ENCODE measurements at regions not wholly inside any gene's neighbourhood (a gene's known extent, or its start where the extent isn't known, plus 50 kb on each side); places are given as distances from the start of the nearest gene placed in this dataset.

DNA sequence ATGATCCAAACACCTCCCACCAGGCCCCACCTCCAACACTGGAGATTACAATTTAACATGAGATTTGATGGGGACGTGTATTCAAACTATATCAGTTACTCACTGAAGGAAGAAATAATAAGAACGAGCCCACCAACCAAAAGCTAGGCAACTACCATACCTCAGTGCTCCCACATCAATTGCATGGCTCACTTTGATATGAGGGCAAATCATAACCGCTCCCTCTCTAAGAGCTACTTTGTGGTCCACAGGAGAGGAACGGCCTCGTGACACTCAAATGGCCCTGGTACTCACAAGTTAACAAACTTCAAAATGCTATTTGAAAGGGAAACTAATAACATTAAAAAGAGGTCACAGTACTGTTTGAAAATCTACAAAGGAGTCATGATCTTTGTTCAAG lies 170.7 kb upstream of the SLC7A11 start:
- Mint-ChIP-seq H3K27me3 (no peaks in the 10 kb centered on the region), H3K4me1 (ENCODE audit: low read depth) (peaks cover 26% of the 10 kb centered on the region)

DNA sequence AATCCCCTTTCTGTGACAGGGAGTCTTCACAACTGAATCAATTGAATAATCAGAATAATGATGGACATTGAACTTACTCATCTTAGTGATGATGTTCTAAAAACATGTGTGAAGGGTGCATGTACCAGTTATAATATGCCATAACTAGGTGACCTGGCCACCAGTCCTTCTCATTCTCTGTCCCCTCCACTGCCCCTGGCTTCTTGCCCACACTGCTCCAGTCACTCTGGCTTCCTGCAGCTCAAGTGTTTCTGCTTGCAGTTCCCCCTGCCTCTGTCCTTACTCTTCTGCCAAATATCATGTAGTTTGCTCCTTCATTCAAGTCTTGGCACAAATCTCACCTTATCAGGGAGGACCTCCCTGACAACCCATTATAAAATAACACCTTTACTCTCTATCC lies 168.1 kb upstream of the SLC7A11 start:
- Mint-ChIP-seq H3K27me3 (no peaks in the 10 kb centered on the region), H3K4me3 (no peak overlapping the region), H3K4me1 (ENCODE audit: low read depth) (peaks cover 46% of the 10 kb centered on the region), H3K27ac (no peak overlapping the region), H3K36me3 (ENCODE audit: low read depth) (no peaks in the 10 kb centered on the region), H3K9me3 (no peaks in the 10 kb centered on the region)
- intact Hi-C loops (cut with micrococcal nuclease), result no loop called here

More for the DNA sequence above, 170.7 kb upstream of the SLC7A11 start:
- no peak overlapping the region for H3K4me3 Mint-ChIP-seq
- H3K36me3 Mint-ChIP-seq (ENCODE audit: low read depth), result no peaks in the 10 kb centered on the region
- no peak overlapping the region for H3K27ac Mint-ChIP-seq
- intact Hi-C loops (cut with micrococcal nuclease), result no loop called here
- no peaks in the 10 kb centered on the region for H3K9me3 Mint-ChIP-seq

DNA sequence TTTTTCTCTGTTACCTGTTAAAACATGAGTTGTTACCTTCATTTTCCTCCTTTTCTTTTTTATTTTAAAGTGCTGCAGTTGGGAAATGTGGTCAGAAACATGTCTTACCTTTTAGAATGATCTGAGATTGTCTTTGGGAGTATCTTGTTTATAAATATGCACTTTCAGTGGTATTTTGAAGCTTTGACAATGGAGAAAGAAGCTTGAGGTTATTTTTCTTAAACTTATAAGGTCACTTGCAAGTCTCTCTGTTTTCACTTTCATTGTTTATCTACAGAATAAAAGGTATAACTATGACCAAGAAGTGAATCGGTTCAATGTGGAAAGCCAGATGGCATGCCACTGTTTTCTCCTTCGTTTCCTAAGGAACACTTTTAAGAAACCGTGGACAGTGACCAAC lies 167.5 kb upstream of the SLC7A11 start:
- Mint-ChIP-seq H3K4me1 (ENCODE audit: low read depth) (peaks cover 52% of the 10 kb centered on the region), H3K36me3 (ENCODE audit: low read depth) (no peaks in the 10 kb centered on the region), H3K9me3 (no peaks in the 10 kb centered on the region), H3K27ac (no peak overlapping the region), H3K27me3 (no peaks in the 10 kb centered on the region), H3K4me3 (no peak overlapping the region)
- intact Hi-C loops (cut with micrococcal nuclease), result loop anchor here (5.0 to 10.0 kb wide), 2 partner anchors 85 to 102 kb away; no protein-coding TSS in a partner anchor

DNA sequence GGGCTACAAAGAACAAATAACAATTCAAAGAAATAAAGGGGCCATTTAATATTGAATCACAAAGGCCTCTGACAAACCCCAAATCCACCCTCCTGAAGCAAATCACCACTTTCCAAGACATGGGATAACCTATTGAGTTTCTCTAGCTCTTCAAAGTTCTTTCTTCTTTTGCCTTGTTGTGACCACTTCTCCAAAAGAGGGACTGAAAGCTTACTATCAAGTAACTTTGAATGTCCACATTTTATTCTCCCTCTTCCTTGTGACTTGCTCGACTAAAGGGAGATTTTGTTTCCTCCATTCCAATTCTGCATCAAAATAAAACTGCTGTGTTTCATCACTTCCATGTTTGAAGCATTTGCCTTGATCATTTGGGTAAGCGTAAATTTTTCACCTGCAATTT lies 166.6 kb upstream of the SLC7A11 start:
- intact Hi-C loops (cut with micrococcal nuclease), result loop anchor here (5.0 to 10.0 kb wide), 2 partner anchors 86 to 101 kb away; no protein-coding TSS in a partner anchor
- Mint-ChIP-seq H3K36me3 (ENCODE audit: low read depth) (no peaks in the 10 kb centered on the region), H3K9me3 (no peaks in the 10 kb centered on the region), H3K4me1 (ENCODE audit: low read depth) (peaks cover 54% of the 10 kb centered on the region), H3K27me3 (no peaks in the 10 kb centered on the region), H3K4me3 (no peak overlapping the region), H3K27ac (peak overlapping the region; percentile 55)

DNA sequence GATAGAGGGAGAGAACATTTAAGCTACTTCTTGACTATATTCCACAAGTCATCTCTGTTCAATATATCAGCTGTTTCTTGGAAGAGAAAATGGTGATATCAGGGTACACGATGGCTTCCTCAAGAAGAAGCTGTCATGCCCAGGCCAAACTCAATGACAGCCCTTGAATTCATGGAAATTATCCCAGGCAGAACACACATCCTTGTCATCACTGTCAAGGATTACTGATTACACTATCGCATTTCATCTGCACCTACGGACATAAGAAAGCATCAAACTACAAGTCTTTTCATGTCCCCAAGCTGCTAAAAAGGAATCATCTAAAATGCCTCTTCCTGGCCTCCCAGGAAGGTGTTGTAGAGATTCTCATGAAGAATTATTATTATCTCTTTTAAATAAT lies 165.2 kb upstream of the SLC7A11 start:
- intact Hi-C loops (cut with micrococcal nuclease), result loop anchor here (2.0 to 10.0 kb wide), 3 partner anchors 15 to 100 kb away; no protein-coding TSS in a partner anchor

DNA sequence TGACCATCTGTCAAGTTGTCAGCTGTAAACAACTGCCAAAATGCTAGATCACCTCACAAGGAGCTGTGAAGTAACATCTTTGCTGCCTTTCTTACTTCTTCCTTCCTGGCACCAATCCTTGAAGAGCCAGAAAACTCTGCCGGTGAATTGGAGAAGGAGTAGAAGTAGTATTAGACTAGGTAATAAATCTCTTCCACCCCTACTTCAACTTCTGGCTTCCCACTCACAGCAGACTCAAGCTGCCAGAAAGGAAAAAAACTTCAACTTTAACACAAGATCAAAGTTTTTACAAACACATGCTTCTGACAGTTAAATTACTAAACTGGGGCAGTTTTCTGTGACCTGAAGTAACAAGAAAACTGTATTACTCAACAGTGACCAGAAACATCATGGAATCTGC lies 164.7 kb upstream of the SLC7A11 start:
- Mint-ChIP-seq H3K4me1 (ENCODE audit: low read depth) (peaks cover 52% of the 10 kb centered on the region), H3K27ac (peak overlapping the region; percentile 87), H3K27me3 (no peaks in the 10 kb centered on the region), H3K4me3 (no peak overlapping the region), H3K36me3 (ENCODE audit: low read depth) (peaks cover 8% of the 10 kb centered on the region), H3K9me3 (peaks cover 9% of the 10 kb centered on the region)
- intact Hi-C loops (cut with micrococcal nuclease), result loop anchor here (2.0 to 10.0 kb wide), 3 partner anchors 14 to 100 kb away; no protein-coding TSS in a partner anchor

More for the DNA sequence above, 165.2 kb upstream of the SLC7A11 start:
- Mint-ChIP-seq H3K36me3 (ENCODE audit: low read depth) (peaks cover 4% of the 10 kb centered on the region), H3K27ac (peak overlapping the region; percentile 87), H3K27me3 (no peaks in the 10 kb centered on the region), H3K4me1 (ENCODE audit: low read depth) (peaks cover 51% of the 10 kb centered on the region), H3K4me3 (no peak overlapping the region), H3K9me3 (peaks cover 4% of the 10 kb centered on the region)

DNA sequence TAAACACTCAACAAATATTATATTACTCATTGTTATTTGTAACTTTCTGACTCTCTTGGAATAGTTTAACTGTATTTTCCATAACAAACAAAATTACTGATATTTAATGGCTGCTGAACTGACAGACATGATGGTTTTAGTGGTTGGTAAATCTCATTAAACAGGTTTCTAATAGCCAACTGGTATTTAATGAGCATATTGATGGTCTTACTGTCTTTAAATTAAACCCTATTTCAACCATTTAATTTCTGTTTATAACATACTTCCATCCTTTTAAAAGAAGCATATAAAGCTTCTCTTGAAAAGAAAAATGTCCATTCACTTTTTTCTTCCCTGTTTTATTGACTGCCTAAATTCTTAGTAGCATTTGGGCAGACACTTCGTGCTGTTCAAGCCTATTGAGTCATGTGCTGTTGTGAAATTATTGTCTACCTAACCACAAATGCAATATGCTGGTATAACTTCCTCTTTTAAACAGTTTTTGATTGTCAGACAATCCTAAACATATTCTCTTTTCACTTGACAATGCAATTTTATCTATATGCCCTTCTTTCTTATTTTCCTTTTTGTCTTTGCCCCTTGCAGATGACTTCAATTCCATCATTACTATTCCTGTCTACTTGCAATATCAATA lies 163.9 kb upstream of the SLC7A11 start:
- H3K36me3 Mint-ChIP-seq (ENCODE audit: low read depth), result peaks cover 8% of the 10 kb centered on the region
- H3K4me3 Mint-ChIP-seq, result peak overlapping the region; percentile 14
- peak overlapping the region; percentile 87 for H3K27ac Mint-ChIP-seq
- peaks cover 52% of the 10 kb centered on the region for H3K4me1 Mint-ChIP-seq (ENCODE audit: low read depth)
- peaks cover 9% of the 10 kb centered on the region for H3K9me3 Mint-ChIP-seq
- intact Hi-C loops (cut with micrococcal nuclease), result loop anchor here (2.0 to 10.0 kb wide), 3 partner anchors 13 to 99 kb away; no protein-coding TSS in a partner anchor
- H3K27me3 Mint-ChIP-seq, result no peaks in the 10 kb centered on the region

DNA sequence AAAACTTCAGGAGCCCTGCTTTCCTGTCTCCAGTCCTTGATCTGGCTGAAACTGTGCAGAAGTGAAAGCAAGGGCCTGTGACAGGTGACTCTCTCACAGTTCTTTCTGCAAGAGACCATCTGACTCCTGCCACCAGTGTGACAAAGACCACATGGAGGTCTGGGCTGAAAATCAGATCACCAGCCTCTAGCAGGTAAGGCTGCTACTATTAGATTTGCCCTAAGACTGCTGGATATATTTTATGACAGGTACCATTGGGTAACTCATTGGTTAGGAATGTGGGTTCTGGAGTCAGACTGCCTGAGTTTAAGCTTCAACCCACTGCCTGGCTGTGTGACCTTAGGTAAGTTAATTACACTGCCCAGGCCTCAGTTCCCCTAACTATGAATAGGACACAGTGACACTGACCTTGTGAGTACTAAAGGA lies 163.3 kb upstream of the SLC7A11 start:
- Mint-ChIP-seq H3K27ac (peak overlapping the region; percentile 87), H3K4me3 (no peak overlapping the region), H3K27me3 (no peaks in the 10 kb centered on the region), H3K36me3 (ENCODE audit: low read depth) (peaks cover 8% of the 10 kb centered on the region), H3K4me1 (ENCODE audit: low read depth) (peaks cover 54% of the 10 kb centered on the region), H3K9me3 (peaks cover 9% of the 10 kb centered on the region)
- intact Hi-C loops (cut with micrococcal nuclease), result loop anchor here (5.0 to 10.0 kb wide), 2 partner anchors 89 to 98 kb away; no protein-coding TSS in a partner anchor

DNA sequence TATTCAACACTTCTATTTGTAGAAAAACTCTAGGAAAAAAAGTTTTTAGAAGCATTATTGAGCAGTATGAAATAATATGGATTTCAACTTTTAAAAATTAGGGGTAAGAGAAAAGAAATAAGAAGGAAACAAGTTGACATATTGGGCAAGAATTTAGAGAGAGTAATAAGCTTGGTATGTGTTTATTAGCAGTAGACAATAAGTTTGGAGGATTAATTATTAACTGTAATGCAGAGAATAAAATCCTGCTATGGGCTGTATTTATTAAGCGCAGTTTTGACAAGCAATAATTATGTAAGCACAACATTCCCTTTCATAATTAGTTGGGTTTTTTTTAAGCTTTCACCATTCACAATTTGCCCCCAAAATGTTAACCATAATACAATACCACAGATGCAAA lies 162.7 kb upstream of the SLC7A11 start:
- intact Hi-C loops (cut with micrococcal nuclease), result loop anchor here (5.0 to 10.0 kb wide), 2 partner anchors 90 to 98 kb away; no protein-coding TSS in a partner anchor
- peaks cover 56% of the 10 kb centered on the region for H3K4me1 Mint-ChIP-seq (ENCODE audit: low read depth)
- no peaks in the 10 kb centered on the region for H3K27me3 Mint-ChIP-seq

DNA sequence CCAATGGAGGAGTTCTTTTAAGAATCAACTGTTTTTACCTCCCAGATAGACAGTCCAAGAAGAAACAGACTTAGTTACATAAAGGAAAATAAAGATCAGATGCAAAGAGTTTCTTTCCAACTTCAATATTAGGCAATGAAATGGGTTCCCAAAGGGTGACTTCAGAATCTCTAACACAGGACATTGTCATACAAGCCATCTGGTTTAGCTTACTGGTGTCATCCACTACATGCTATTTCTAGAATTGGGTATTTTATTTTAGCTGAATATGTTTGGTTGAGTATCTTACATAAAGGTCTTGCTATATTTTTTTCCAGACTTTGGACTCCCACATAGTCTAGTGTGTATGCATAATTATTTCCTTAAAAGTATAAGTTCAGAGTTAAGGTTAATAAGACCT lies 162.1 kb upstream of the SLC7A11 start:
- Mint-ChIP-seq H3K9me3 (peaks cover 9% of the 10 kb centered on the region), H3K27ac (peak overlapping the region; percentile 87), H3K27me3 (no peaks in the 10 kb centered on the region), H3K4me1 (ENCODE audit: low read depth) (peaks cover 57% of the 10 kb centered on the region), H3K4me3 (no peak overlapping the region), H3K36me3 (ENCODE audit: low read depth) (peaks cover 8% of the 10 kb centered on the region)
- intact Hi-C loops (cut with micrococcal nuclease), result loop anchor here (10.0 kb wide), 1 partner anchor 91 kb away; no protein-coding TSS in a partner anchor

More for the DNA sequence above, 162.7 kb upstream of the SLC7A11 start:
- H3K9me3 Mint-ChIP-seq, result peaks cover 9% of the 10 kb centered on the region
- no peak overlapping the region for H3K4me3 Mint-ChIP-seq
- H3K36me3 Mint-ChIP-seq (ENCODE audit: low read depth), result peaks cover 8% of the 10 kb centered on the region
- peak overlapping the region; percentile 87 for H3K27ac Mint-ChIP-seq

DNA sequence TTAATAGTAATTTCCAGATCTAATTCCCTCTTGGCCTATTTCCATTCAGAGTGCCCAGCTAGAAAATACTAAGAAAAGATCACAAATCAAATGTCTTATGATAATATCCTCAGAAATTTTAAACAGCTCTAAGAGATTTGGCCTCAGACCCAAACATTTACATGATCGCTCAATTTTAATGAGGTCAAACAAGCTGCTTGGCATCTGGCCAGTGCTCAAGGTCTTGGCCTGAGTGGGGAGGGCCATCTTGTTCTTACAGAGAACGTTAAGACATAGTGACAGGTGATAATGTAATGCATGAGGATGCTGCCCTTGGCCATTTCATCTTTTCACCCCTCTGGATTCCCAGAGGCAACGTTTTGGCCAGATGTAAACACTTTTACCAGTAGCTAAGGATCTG lies 159.2 kb upstream of the SLC7A11 start:
- Mint-ChIP-seq H3K27ac (no peak overlapping the region), H3K4me1 (ENCODE audit: low read depth) (peaks cover 49% of the 10 kb centered on the region), H3K4me3 (no peak overlapping the region), H3K9me3 (peaks cover 9% of the 10 kb centered on the region), H3K36me3 (ENCODE audit: low read depth) (peaks cover 8% of the 10 kb centered on the region), H3K27me3 (no peaks in the 10 kb centered on the region)
- intact Hi-C loops (cut with micrococcal nuclease), result loop anchor here (10.0 kb wide), 1 partner anchor 93 kb away; no protein-coding TSS in a partner anchor

DNA sequence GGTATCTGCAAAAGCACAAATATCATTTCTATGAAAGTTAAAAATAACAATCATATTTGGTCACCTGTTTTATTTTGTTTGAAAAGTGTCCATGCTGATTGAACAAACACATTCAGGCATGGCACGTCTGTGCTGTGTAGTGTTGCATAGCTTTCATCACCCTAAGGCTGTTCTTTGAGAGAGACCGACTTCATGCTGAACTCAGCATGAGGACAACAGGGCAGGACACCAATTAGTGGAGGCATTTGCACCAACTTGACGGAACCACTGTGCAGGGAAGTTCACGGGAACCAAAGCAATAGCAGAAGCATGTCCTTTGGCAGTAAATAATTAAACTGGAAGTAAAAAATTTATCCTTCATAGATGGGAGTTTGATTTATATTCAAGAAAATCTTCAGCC lies 158.4 kb upstream of the SLC7A11 start:
- H3K4me1 Mint-ChIP-seq (ENCODE audit: low read depth), result peaks cover 53% of the 10 kb centered on the region
- H3K36me3 Mint-ChIP-seq (ENCODE audit: low read depth), result peaks cover 8% of the 10 kb centered on the region
- H3K27ac Mint-ChIP-seq, result peak overlapping the region; percentile 75
- intact Hi-C loops (cut with micrococcal nuclease), result loop anchor here (10.0 kb wide), 1 partner anchor 94 kb away; no protein-coding TSS in a partner anchor
- no peak overlapping the region for H3K4me3 Mint-ChIP-seq
- no peaks in the 10 kb centered on the region for H3K27me3 Mint-ChIP-seq
- H3K9me3 Mint-ChIP-seq, result peaks cover 9% of the 10 kb centered on the region

DNA sequence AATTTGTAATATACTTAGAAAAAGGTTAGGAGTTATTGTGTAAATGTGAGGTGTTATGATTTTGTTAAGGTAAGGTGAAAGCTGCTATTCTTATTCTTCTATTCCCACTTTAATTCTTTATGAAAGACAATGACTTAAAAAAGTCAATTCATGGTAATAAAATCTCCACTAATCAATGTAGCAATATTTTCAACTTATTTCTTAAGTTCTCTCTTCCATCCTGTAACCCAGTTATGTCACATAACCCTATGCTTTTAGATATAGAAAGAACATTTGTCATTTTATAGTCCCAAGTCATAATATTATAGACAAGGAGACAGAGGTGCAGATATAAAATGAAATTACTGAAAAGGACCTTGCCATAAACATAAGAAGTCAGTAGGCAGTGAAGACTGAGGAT lies 157.9 kb upstream of the SLC7A11 start:
- Mint-ChIP-seq H3K27me3 (no peaks in the 10 kb centered on the region), H3K4me1 (ENCODE audit: low read depth) (peaks cover 53% of the 10 kb centered on the region), H3K36me3 (ENCODE audit: low read depth) (peaks cover 8% of the 10 kb centered on the region), H3K9me3 (peaks cover 9% of the 10 kb centered on the region), H3K4me3 (no peak overlapping the region), H3K27ac (peak overlapping the region; percentile 75)
- intact Hi-C loops (cut with micrococcal nuclease), result loop anchor here (10.0 kb wide), 1 partner anchor 95 kb away; no protein-coding TSS in a partner anchor

DNA sequence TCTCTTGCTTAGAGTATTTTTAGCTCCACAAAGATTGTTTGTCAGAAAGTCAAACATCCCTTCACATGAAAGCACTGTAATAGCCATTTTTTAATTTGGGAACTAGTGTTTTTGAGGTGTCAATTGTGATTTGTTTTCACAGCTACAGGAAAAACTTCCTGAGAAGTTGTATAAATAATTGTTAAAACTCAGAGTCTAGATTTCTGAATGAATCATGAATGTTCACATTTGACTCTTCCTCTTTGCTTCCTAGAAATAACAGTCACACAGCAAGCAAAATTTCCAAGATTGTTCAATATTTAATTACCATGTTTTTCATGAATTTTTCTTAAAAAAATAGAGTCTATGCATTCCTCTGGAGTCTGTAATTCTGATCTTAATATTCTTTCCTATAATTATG lies 156.9 kb upstream of the SLC7A11 start:
- H3K27me3 Mint-ChIP-seq, result no peaks in the 10 kb centered on the region
- peaks cover 52% of the 10 kb centered on the region for H3K4me1 Mint-ChIP-seq (ENCODE audit: low read depth)
- no peak overlapping the region for H3K4me3 Mint-ChIP-seq
- H3K9me3 Mint-ChIP-seq, result peaks cover 9% of the 10 kb centered on the region
- peaks cover 8% of the 10 kb centered on the region for H3K36me3 Mint-ChIP-seq (ENCODE audit: low read depth)
- intact Hi-C loops (cut with micrococcal nuclease), result loop anchor here (2.0 to 5.0 kb wide), 2 partner anchors 156 to 212 kb away; partner anchors contain the start of gene SLC7A11
- peak overlapping the region; percentile 86 for H3K27ac Mint-ChIP-seq

Measured in dendritic cell treated with granulocyte-macrophage colony-stimulating factor and Interleukin-4, amounts not matched to agents 40 ng/mL and 50 ng/mL, for 4 days (primary cell).